Osteoblast (primary cell): ENCODE measurements at regions not wholly inside any gene's neighbourhood (a gene's known extent, or its start where the extent isn't known, plus 50 kb on each side); places are given as distances from the start of the nearest gene placed in this dataset.

Experiments
- DNase-seq: peaks from one replicate; pipeline ENCODE4 v3.0.0; 2011; ENCODE audit warnings: low spot score, mixed read lengths; ENCODE audit not compliant: insufficient read length; ENCODE audit errors: missing footprints
- H2AFZ ChIP-seq: 2 replicates; pipeline ENCODE4 v1.6.0; 2011; ENCODE audit warnings: mild to moderate bottlenecking, low read length
- H3K27ac ChIP-seq: 2 replicates; pipeline ENCODE4 v1.5.1; 2011; ENCODE audit warnings: mild to moderate bottlenecking, low read depth, low read length, moderate library complexity
- H3K27me3 ChIP-seq: 2 replicates; pipeline ENCODE4 v1.6.0; 2012; ENCODE audit warnings: mild to moderate bottlenecking, control low read depth, inconsistent platforms, low read length, moderate library complexity; ENCODE audit not compliant: insufficient read depth
- H3K36me3 ChIP-seq: 2 replicates; pipeline ENCODE4 v1.5.1; 2011; ENCODE audit warnings: mild to moderate bottlenecking, low read length, control low read depth, moderate library complexity; ENCODE audit not compliant: insufficient read depth
- H3K4me1 ChIP-seq: 2 replicates; pipeline ENCODE4 v1.5.1; 2011; ENCODE audit warnings: mild to moderate bottlenecking, low read length, control low read depth, moderate library complexity; ENCODE audit not compliant: insufficient read depth
- H3K4me2 ChIP-seq: 2 replicates; pipeline ENCODE4 v1.6.0; 2011; ENCODE audit warnings: mild to moderate bottlenecking, low read length; ENCODE audit not compliant: insufficient read depth
- H3K4me3 ChIP-seq: fragments of 200-600 bp; sonication (generic); 3 replicates; pipeline ENCODE4 v1.5.1; 2012; ENCODE audit warnings: mild to moderate bottlenecking, low read length, inconsistent platforms; ENCODE audit not compliant: insufficient read depth
- H3K79me2 ChIP-seq: 2 replicates; pipeline ENCODE4 v1.6.0; 2012; ENCODE audit warnings: mild to moderate bottlenecking, low read length, control low read depth, inconsistent platforms; ENCODE audit not compliant: insufficient read depth
- H3K9me3 ChIP-seq: 2 replicates; pipeline ENCODE4 v1.5.1; 2011; ENCODE audit warnings: low read depth, low read length, control low read depth
- H4K20me1 ChIP-seq: 2 replicates; pipeline ENCODE4 v1.6.0; 2012; ENCODE audit warnings: mild to moderate bottlenecking, low read length, control low read depth; ENCODE audit not compliant: insufficient read depth
- CTCF ChIP-seq: IDR thresholded peaks from 2 replicates; pipeline ENCODE4 v1.5.1; 2011; ENCODE audit warnings: mild to moderate bottlenecking, low read depth, low read length, moderate library complexity; ENCODE audit errors: extremely low read depth

- no peak for TF ChIP-seq CTCF
- H2AFZ ChIP-seq, result no peak overlapping the region
- no peaks in the 10 kb centered on the region for H3K9me3 ChIP-seq
- H3K36me3 ChIP-seq, result no peaks in the 10 kb centered on the region
- H3K27me3 ChIP-seq, result no peaks in the 10 kb centered on the region
- no peak overlapping the region for H3K4me3 ChIP-seq
- no peak for DNase-seq
- no peak overlapping the region for H3K27ac ChIP-seq
- H3K79me2 ChIP-seq, result no peaks in the 10 kb centered on the region
- H4K20me1 ChIP-seq, result no peaks in the 10 kb centered on the region
- H3K4me1 ChIP-seq, result no peaks in the 10 kb centered on the region
- no peak overlapping the region for H3K4me2 ChIP-seq
Measured at GRCh38 chr11:26011474-26011873, 320.5 kb upstream of the ANO3 start.

DNA sequence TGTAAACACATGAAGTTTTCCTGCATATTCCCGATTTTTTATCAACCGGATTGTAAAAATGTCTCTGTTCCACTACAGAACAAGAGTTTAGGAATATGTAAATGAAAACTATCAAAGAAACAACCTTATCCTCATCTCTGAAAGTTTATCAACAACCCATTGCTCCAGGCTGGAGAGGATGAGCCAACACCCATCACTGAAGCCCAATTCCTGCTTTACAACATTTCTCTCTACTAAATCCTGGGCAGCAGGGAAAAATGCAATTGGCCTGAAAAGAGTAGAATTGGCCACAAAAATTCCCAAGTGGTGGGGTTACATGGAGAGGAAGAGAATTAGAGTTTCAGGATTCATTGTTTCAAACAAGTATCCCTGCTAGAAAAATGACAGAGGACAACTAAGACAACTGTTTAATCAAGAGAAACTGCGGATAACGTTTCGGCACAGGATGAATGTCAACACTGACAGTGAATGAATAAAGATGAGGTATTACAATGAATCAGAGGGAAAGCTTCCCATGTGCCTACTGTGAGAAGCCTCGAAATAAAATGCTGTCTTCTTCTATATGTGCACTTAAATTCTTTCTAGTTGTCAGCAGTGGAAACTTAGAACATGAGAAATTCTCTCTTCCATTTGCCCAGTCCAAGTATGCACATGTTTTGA, 317.3 kb upstream of the ANO3 start:
- H2AFZ ChIP-seq, result no peak overlapping the region
- no peaks in the 10 kb centered on the region for H3K9me3 ChIP-seq
- no peaks in the 10 kb centered on the region for H3K79me2 ChIP-seq
- H3K27me3 ChIP-seq, result no peaks in the 10 kb centered on the region
- DNase-seq, result no peak
- H3K4me1 ChIP-seq, result no peaks in the 10 kb centered on the region
- TF ChIP-seq CTCF, result no peak
- H3K4me3 ChIP-seq, result no peak overlapping the region
- no peak overlapping the region for H3K27ac ChIP-seq
- no peak overlapping the region for H3K4me2 ChIP-seq
- no peaks in the 10 kb centered on the region for H4K20me1 ChIP-seq
- H3K36me3 ChIP-seq, result no peaks in the 10 kb centered on the region

DNA sequence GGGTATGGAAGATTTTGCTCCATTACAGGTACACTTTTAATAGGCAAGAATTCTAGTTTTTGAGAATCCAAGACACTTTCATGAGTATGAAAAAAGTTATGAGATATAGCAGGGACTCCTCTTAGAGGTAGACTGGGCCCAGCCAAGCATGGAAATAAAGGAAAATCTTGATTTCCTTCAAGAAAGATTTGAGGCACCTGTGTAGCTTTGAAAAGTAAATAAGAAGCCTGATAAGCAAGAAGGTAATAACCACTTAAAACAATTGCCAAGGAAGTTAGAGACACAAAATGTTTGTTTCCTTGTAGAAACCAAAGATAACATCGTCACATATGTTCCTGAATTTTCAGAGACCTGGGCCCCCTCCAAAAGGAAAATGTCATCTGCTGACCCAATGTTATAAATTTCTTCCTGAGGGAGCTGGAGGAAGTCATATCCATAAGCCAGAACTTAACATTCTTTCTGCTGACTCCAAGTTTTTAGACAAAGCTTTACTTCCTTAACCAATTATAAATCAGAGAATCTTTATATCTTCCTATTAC, 314.5 kb upstream of the ANO3 start:
- Histone ChIP-seq H3K27ac (no peak overlapping the region), H3K9me3 (no peaks in the 10 kb centered on the region), H3K27me3 (no peaks in the 10 kb centered on the region), H3K4me3 (no peak overlapping the region), H3K4me2 (no peak overlapping the region), H3K79me2 (no peaks in the 10 kb centered on the region), H3K4me1 (no peaks in the 10 kb centered on the region), H4K20me1 (no peaks in the 10 kb centered on the region), H3K36me3 (no peaks in the 10 kb centered on the region), H2AFZ (no peak overlapping the region)
- TF ChIP-seq CTCF, result no peak
- DNase-seq, result no peak

DNA sequence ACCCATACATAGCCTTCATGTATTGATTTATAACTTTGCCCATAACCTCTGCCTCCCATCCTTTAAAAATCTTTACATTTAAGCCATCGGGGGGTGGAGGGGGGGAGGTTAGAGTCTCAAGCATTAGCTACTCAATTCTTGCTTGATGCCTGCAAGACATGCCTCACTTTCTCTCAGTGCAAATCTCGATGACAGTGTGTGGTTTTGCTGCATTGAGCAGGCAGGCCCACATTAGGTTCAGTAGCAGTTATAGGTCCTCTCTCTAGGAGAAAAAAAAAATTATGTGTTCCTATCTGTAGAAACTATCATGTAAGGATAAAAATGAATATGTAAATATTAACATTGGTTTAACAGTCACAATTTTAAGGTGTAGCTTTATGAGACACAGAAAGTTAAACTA, 314.0 kb upstream of the ANO3 start:
- DNase-seq, result no peak
- Histone ChIP-seq H3K36me3 (no peaks in the 10 kb centered on the region), H3K27me3 (no peaks in the 10 kb centered on the region), H3K4me1 (no peaks in the 10 kb centered on the region), H3K79me2 (no peaks in the 10 kb centered on the region), H3K9me3 (no peaks in the 10 kb centered on the region), H3K4me2 (no peak overlapping the region), H3K4me3 (no peak overlapping the region), H2AFZ (no peak overlapping the region), H4K20me1 (no peaks in the 10 kb centered on the region), H3K27ac (no peak overlapping the region)
- no peak for TF ChIP-seq CTCF
